ENCODE measurements at regions not wholly inside any gene's neighbourhood (a gene's known extent, or its start where the extent isn't known, plus 50 kb on each side); places are given as distances from the start of the nearest gene placed in this dataset. TPM values are rescaled to one million over a fixed set of nuclear protein-coding genes. Genes with fewer than 3 reads are reported as not detected.

DNA sequence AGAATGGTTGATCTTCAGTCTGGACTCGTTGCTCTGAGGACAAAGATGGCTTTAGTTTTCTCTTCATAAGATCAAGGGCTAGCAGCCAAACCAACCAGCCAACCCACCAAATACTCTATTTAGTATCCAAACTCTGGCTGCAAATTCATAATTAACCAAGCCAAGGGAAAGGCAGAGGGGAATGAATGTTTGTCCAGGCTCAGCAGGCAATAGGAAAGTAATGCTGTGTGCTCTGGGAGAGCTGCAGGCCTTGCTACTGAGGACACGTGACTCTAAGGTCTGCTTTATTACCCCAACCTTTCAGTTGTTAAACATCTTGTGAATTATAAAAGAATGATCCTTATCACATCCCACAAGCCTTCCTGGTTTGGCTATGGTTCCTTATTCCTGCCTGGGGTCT, 52.3 kb upstream of the GALNT15 start:
- Histone ChIP-seq H3K4me2 (ENCODE audit: unreplicated experiment) (no peak overlapping the region), H3K27me3 (replicated peaks; ENCODE audit: insufficient read depth) (no peaks in the 10 kb centered on the region), H3K4me1 (ENCODE audit: insufficient read depth) (peaks cover 30% of the 10 kb centered on the region), H2AFZ (no peak overlapping the region), H4K20me1 (ENCODE audit: insufficient read depth) (no peaks in the 10 kb centered on the region), H3K4me3 (no peak overlapping the region), H3K9me2 (ENCODE audit: insufficient read depth) (no peaks in the 10 kb centered on the region), H3K27ac (no peak overlapping the region), H3K79me2 (ENCODE audit: insufficient read depth) (no peaks in the 10 kb centered on the region), H3K36me3 (ENCODE audit: low read depth) (no peaks in the 10 kb centered on the region), H3F3A (ENCODE audit: insufficient read depth) (peaks cover 25% of the 10 kb centered on the region), H3K9me3 (ENCODE audit: low read depth) (no peaks in the 10 kb centered on the region), H3K9ac (no peak overlapping the region)
- no peak for TF ChIP-seq EZH2 (IDR thresholded peaks at IDR 0.05; ENCODE audit: insufficient read depth, poor library complexity, severe bottlenecking)
- no peak for TF ChIP-seq EZH2phosphoT487 (IDR thresholded peaks at IDR 0.05; ENCODE audit: insufficient read depth, low read depth)
- 44 to 48% methylated on average over 2 of the region's 2 CpGs for WGBS, 2 experiments (ENCODE audit: low coverage in 1 of 2, low lambda C conversion rate in 2 of 2, missing lambda C conversion rate in 2 of 2)
- in situ Hi-C loops (cut with MboI), result no loop called here
- no peak for DNase-seq

- Histone ChIP-seq H3K4me3 (no peak overlapping the region), H4K20me1 (ENCODE audit: insufficient read depth) (no peaks in the 10 kb centered on the region), H3F3A (ENCODE audit: insufficient read depth) (peaks cover 25% of the 10 kb centered on the region), H3K9me3 (ENCODE audit: low read depth) (no peaks in the 10 kb centered on the region), H2AFZ (no peak overlapping the region), H3K27ac (no peak overlapping the region), H3K4me2 (ENCODE audit: unreplicated experiment) (no peak overlapping the region), H3K36me3 (ENCODE audit: low read depth) (no peaks in the 10 kb centered on the region), H3K27me3 (replicated peaks; ENCODE audit: insufficient read depth) (no peaks in the 10 kb centered on the region), H3K79me2 (ENCODE audit: insufficient read depth) (no peaks in the 10 kb centered on the region), H3K4me1 (ENCODE audit: insufficient read depth) (peaks cover 30% of the 10 kb centered on the region), H3K9me2 (ENCODE audit: insufficient read depth) (no peaks in the 10 kb centered on the region), H3K9ac (no peak overlapping the region)
- TF ChIP-seq EZH2 (IDR thresholded peaks at IDR 0.05; ENCODE audit: insufficient read depth, poor library complexity, severe bottlenecking), result no peak
- no peak for TF ChIP-seq EZH2phosphoT487 (IDR thresholded peaks at IDR 0.05; ENCODE audit: insufficient read depth, low read depth)
- DNase-seq, result no peak
- WGBS, 2 experiments (ENCODE audit: low coverage in 1 of 2, low lambda C conversion rate in 2 of 2, missing lambda C conversion rate in 2 of 2), result 94 to 100% methylated on average over 2 of the region's 2 CpGs
- in situ Hi-C loops (cut with MboI), result no loop called here
These were observed 51.8 kb upstream of the GALNT15 start for GRCh38 chr3:16122661-16123060.

DNA sequence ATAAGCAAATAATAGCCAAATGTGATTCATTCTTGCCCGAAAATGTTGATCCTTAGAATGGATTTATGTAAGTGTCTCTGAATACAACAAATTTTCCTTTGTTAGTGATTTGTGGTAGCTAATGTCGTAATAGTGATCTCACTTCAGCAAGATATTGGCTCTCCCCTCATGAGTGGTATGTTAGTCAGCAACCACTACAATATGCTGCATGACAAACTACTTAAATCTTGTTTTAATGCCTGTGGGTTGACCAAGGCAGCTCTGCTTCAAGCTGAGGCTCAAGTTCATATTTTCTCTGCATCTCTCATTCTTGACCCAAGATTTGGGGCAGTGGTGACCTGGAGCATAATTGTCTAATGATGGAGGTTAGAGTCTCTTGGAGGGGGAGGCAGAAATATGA, 49.8 kb upstream of the GALNT15 start:
- Histone ChIP-seq H3K27ac (peak overlapping the region; percentile 81), H3K4me1 (ENCODE audit: insufficient read depth) (peaks cover 41% of the 10 kb centered on the region)
- WGBS, 2 experiments (ENCODE audit: low coverage in 1 of 2, low lambda C conversion rate in 2 of 2, missing lambda C conversion rate in 2 of 2), result 0% methylated on average over 2 of the region's 2 CpGs

More for the DNA sequence above, 49.8 kb upstream of the GALNT15 start:
- Histone ChIP-seq H2AFZ (no peak overlapping the region), H3K27me3 (replicated peaks; ENCODE audit: insufficient read depth) (no peaks in the 10 kb centered on the region), H3K9me3 (ENCODE audit: low read depth) (no peaks in the 10 kb centered on the region), H3F3A (ENCODE audit: insufficient read depth) (peaks cover 45% of the 10 kb centered on the region), H3K79me2 (ENCODE audit: insufficient read depth) (no peaks in the 10 kb centered on the region), H3K9me2 (ENCODE audit: insufficient read depth) (no peaks in the 10 kb centered on the region), H3K9ac (peak overlapping the region; percentile 43), H4K20me1 (ENCODE audit: insufficient read depth) (no peaks in the 10 kb centered on the region), H3K36me3 (ENCODE audit: low read depth) (no peaks in the 10 kb centered on the region), H3K4me3 (no peak overlapping the region), H3K4me2 (ENCODE audit: unreplicated experiment) (peak overlapping the region; percentile 33)
- in situ Hi-C loops (cut with MboI), result no loop called here
- no peak for TF ChIP-seq EZH2 (IDR thresholded peaks at IDR 0.05; ENCODE audit: insufficient read depth, poor library complexity, severe bottlenecking)
- peak; percentile 96 for TF ChIP-seq EZH2phosphoT487 (IDR thresholded peaks at IDR 0.05; ENCODE audit: insufficient read depth, low read depth)
- DNase-seq, result peak; percentile 96

MicroRNA genes in the stretch of these regions (microRNA counts, 767-probe panel; counts per million panel counts)
- microRNA hsa-miR-563, result 447 counts per million, percentile 86 among the panel's probes with 10 or more counts

Small RNA genes lying in the stretch of these regions (microRNA-seq; reads per million reads assigned to microRNA genes)
- not detected for gene MIR563 (ENCODE audit: borderline number of aligned reads)

Small RNA genes lying in the stretch of these regions (small RNA-seq; reads per million reads assigned to genes)
- gene MIR563 (ENCODE audit: low read depth, low replicate concordance), result not detected

Data from GM23248 (cell line).